ENCODE measurements at regions not wholly inside any gene's neighbourhood (a gene's known extent, or its start where the extent isn't known, plus 50 kb on each side); places are given as distances from the start of the nearest gene placed in this dataset.

- in situ Hi-C loops (cut with HindIII; ENCODE audit: low sequenced_read_pairs), result no loop called here
- H3K4me3 ChIP-seq (ENCODE audit: low read depth, low read length), result no peak overlapping the region
- DNase-seq (ENCODE audit: low read depth), result no peak
- TF ChIP-seq CTCF (IDR thresholded peaks at IDR 0.05; ENCODE audit: low read depth, low read length, missing control alignments), result no peak
These were observed 130.7 kb upstream of the NR3C1 start for GRCh38 chr5:143533978-143534760.

- DNase-seq (ENCODE audit: low read depth), result no peak
- H3K4me3 ChIP-seq (ENCODE audit: low read depth, low read length), result no peak overlapping the region
- no peak for TF ChIP-seq CTCF (IDR thresholded peaks at IDR 0.05; ENCODE audit: low read depth, low read length, missing control alignments)
- in situ Hi-C loops (cut with HindIII; ENCODE audit: low sequenced_read_pairs), result no loop called here
These were observed 130.0 kb upstream of the NR3C1 start for GRCh38 chr5:143533475-143533874.

- no peak for TF ChIP-seq CTCF (IDR thresholded peaks at IDR 0.05; ENCODE audit: low read depth, low read length, missing control alignments)
- H3K4me3 ChIP-seq (ENCODE audit: low read depth, low read length), result no peak overlapping the region
- in situ Hi-C loops (cut with HindIII; ENCODE audit: low sequenced_read_pairs), result no loop called here
- peak; percentile 15 for DNase-seq (ENCODE audit: low read depth)
These were observed 124.3 kb upstream of the NR3C1 start for GRCh38 chr5:143527808-143528207.

GRCh38 chr5:143525176-143525575 lies 121.7 kb upstream of the NR3C1 start:
- no peak for DNase-seq (ENCODE audit: low read depth)
- H3K4me3 ChIP-seq (ENCODE audit: low read depth, low read length), result no peak overlapping the region
- in situ Hi-C loops (cut with HindIII; ENCODE audit: low sequenced_read_pairs), result no loop called here
- no peak for TF ChIP-seq CTCF (IDR thresholded peaks at IDR 0.05; ENCODE audit: low read depth, low read length, missing control alignments)

GRCh38 chr5:143524338-143524945 lies 121.0 kb upstream of the NR3C1 start:
- no peak for TF ChIP-seq CTCF (IDR thresholded peaks at IDR 0.05; ENCODE audit: low read depth, low read length, missing control alignments)
- no peak overlapping the region for H3K4me3 ChIP-seq (ENCODE audit: low read depth, low read length)
- no peak for DNase-seq (ENCODE audit: low read depth)
- in situ Hi-C loops (cut with HindIII; ENCODE audit: low sequenced_read_pairs), result no loop called here

- no peak overlapping the region for H3K4me3 ChIP-seq (ENCODE audit: low read depth, low read length)
- no peak for TF ChIP-seq CTCF (IDR thresholded peaks at IDR 0.05; ENCODE audit: low read depth, low read length, missing control alignments)
- in situ Hi-C loops (cut with HindIII; ENCODE audit: low sequenced_read_pairs), result no loop called here
- DNase-seq (ENCODE audit: low read depth), result no peak
These were observed 118.4 kb upstream of the NR3C1 start for GRCh38 chr5:143521846-143522400.
